DOHH2 (cell line): ENCODE measurements at regions not wholly inside any gene's neighbourhood (a gene's known extent, or its start where the extent isn't known, plus 50 kb on each side); places are given as distances from the start of the nearest gene placed in this dataset.

Source experiments
- H3F3A ChIP-seq: fragments of 200-600 bp; sonication (generic), shearing (Covaris generic); 2 replicates; pipeline ENCODE4 v1.6.0; 2016; ENCODE audit warnings: antibody characterized with exemption, mild to moderate bottlenecking; ENCODE audit not compliant: control insufficient read depth, insufficient read depth
- H3K27ac ChIP-seq: fragments of 200-600 bp; sonication (generic); 2 replicates; pipeline ENCODE4 v1.5.1; 2014; ENCODE audit warnings: low read depth, mild to moderate bottlenecking, low read length, moderate library complexity
- H3K27me3 ChIP-seq: fragments of 200-600 bp; sonication (generic); 2 replicates; pipeline ENCODE4 v1.6.1; 2014; ENCODE audit warnings: mild to moderate bottlenecking, low read length, mixed read lengths; ENCODE audit not compliant: control insufficient read depth
- H3K36me3 ChIP-seq: fragments of 200-600 bp; sonication (generic); 2 replicates; pipeline ENCODE4 v1.6.1; 2014; ENCODE audit warnings: mild to moderate bottlenecking, low read length, moderate library complexity, mixed read lengths; ENCODE audit not compliant: control insufficient read depth
- H3K4me1 ChIP-seq: fragments of 200-600 bp; sonication (generic); 2 replicates; pipeline ENCODE4 v1.6.1; 2014; ENCODE audit warnings: mild to moderate bottlenecking, low read length, mixed read lengths; ENCODE audit not compliant: control insufficient read depth
- H3K4me2 ChIP-seq: fragments of 200-600 bp; sonication (generic); 2 replicates; pipeline ENCODE4 v1.6.0; 2014; ENCODE audit warnings: mild to moderate bottlenecking, low read length, moderate library complexity
- H3K4me3 ChIP-seq: fragments of 200-600 bp; sonication (generic); 2 replicates; pipeline ENCODE4 v1.5.1; 2014; ENCODE audit warnings: mild to moderate bottlenecking, low read length, mixed read lengths
- H3K79me2 ChIP-seq: fragments of 200-600 bp; sonication (generic); 2 replicates; pipeline ENCODE4 v1.6.1; 2014; ENCODE audit warnings: mild to moderate bottlenecking, low read length, mixed read lengths; ENCODE audit not compliant: control insufficient read depth
- H3K9me2 ChIP-seq: fragments of 200-600 bp; sonication (generic); replicated peaks from 2 replicates; pipeline ENCODE4 v1.6.1; 2014; ENCODE audit warnings: mild to moderate bottlenecking, low read length, mixed read lengths; ENCODE audit not compliant: control insufficient read depth
- H3K9me3 ChIP-seq: fragments of 200-600 bp; sonication (generic); 2 replicates; pipeline ENCODE4 v1.6.1; 2014; ENCODE audit warnings: antibody characterized with exemption, low read length, mixed read lengths; ENCODE audit not compliant: control insufficient read depth, insufficient read depth
- H4K20me1 ChIP-seq: fragments of 200-600 bp; sonication (generic); 2 replicates; pipeline ENCODE4 v1.6.0; 2014; ENCODE audit warnings: low read depth, mild to moderate bottlenecking, antibody characterized with exemption, low read length, moderate library complexity; ENCODE audit not compliant: control insufficient read depth, insufficient read depth
- CTCF ChIP-seq: fragments of 200-600 bp; sonication (generic); IDR thresholded peaks from one replicate; pipeline ENCODE4 v1.5.1; 2014; ENCODE audit warnings: antibody characterized with exemption, mild to moderate bottlenecking, low read depth, low read length; ENCODE audit not compliant: poor library complexity, severe bottlenecking
- EZH2phosphoT487 ChIP-seq: fragments of 200-600 bp; sonication (generic); IDR thresholded peaks from 2 replicates; pipeline ENCODE4 v1.6.1; 2017; ENCODE audit warnings: borderline replicate concordance, mild to moderate bottlenecking, antibody characterized with exemption, low read length, moderate library complexity, mixed read lengths

GRCh38 chr6:93784794-93785693 is 365.7 kb upstream of the EPHA7 start:
- H3K4me2 ChIP-seq: no peak overlapping the region

GRCh38 chr6:93779086-93779841 is 359.9 kb upstream of the EPHA7 start:
- no peak overlapping the region for H3K4me3 ChIP-seq

More at GRCh38 chr6:93784794-93785693, 365.7 kb upstream of the EPHA7 start:
- Histone ChIP-seq H3K27me3 (no peaks in the 10 kb centered on the region), H3K9me2 (no peaks in the 10 kb centered on the region), H3K36me3 (no peaks in the 10 kb centered on the region), H3K9me3 (no peaks in the 10 kb centered on the region), H3F3A (no peaks in the 10 kb centered on the region), H4K20me1 (no peaks in the 10 kb centered on the region), H3K27ac (no peak overlapping the region), H3K4me1 (no peaks in the 10 kb centered on the region), H3K79me2 (no peaks in the 10 kb centered on the region), H3K4me3 (no peak overlapping the region)
- TF ChIP-seq CTCF (no peak), EZH2phosphoT487 (no peak)

GRCh38 chr6:93759190-93759589 is 339.8 kb upstream of the EPHA7 start:
- H3K27me3 ChIP-seq: no peaks in the 10 kb centered on the region
- TF ChIP-seq CTCF: no peak
- no peak for TF ChIP-seq EZH2phosphoT487
- H4K20me1 ChIP-seq: no peaks in the 10 kb centered on the region
- no peaks in the 10 kb centered on the region for H3K36me3 ChIP-seq
- H3K79me2 ChIP-seq: no peaks in the 10 kb centered on the region
- no peak overlapping the region for H3K4me2 ChIP-seq
- no peak overlapping the region for H3K27ac ChIP-seq
- no peaks in the 10 kb centered on the region for H3K4me1 ChIP-seq
- H3F3A ChIP-seq: no peaks in the 10 kb centered on the region
- no peak overlapping the region for H3K4me3 ChIP-seq
- H3K9me2 ChIP-seq: no peaks in the 10 kb centered on the region
- H3K9me3 ChIP-seq: no peaks in the 10 kb centered on the region

More at GRCh38 chr6:93779086-93779841, 359.9 kb upstream of the EPHA7 start:
- H3K79me2 ChIP-seq: no peaks in the 10 kb centered on the region
- H3K27me3 ChIP-seq: no peaks in the 10 kb centered on the region
- no peaks in the 10 kb centered on the region for H3K9me3 ChIP-seq
- no peaks in the 10 kb centered on the region for H4K20me1 ChIP-seq
- no peaks in the 10 kb centered on the region for H3F3A ChIP-seq
- no peaks in the 10 kb centered on the region for H3K36me3 ChIP-seq
- TF ChIP-seq CTCF (no peak), EZH2phosphoT487 (no peak)
- no peaks in the 10 kb centered on the region for H3K4me1 ChIP-seq
- no peak overlapping the region for H3K4me2 ChIP-seq
- H3K9me2 ChIP-seq: no peaks in the 10 kb centered on the region
- H3K27ac ChIP-seq: no peak overlapping the region
